DMS53 (cell line): ENCODE measurements at regions not wholly inside any gene's neighbourhood (a gene's known extent, or its start where the extent isn't known, plus 50 kb on each side); places are given as distances from the start of the nearest gene placed in this dataset.
"Not testable (repeated sequence)": the region's sequence is repeated elsewhere in the genome, so short reads cannot be mapped to it uniquely, and the experiment has no call there.

ENCODE experiments used
- DNase-seq: peaks from one replicate; lab custom pipeline; 2025; lab: John Stamatoyannopoulos, UW

GRCh38 chr21:15311510-15311909 is 246.7 kb upstream of the NRIP1 start:
- DNase-seq: no peak

GRCh38 chr21:15317034-15317433 is 252.2 kb upstream of the NRIP1 start:
- not testable (repeated sequence) for DNase-seq

GRCh38 chr21:15319727-15320126 is 254.9 kb upstream of the NRIP1 start:
- no peak for DNase-seq

GRCh38 chr21:15324542-15324941 is 259.7 kb upstream of the NRIP1 start:
- DNase-seq: no peak

- no peak for DNase-seq
Measured at GRCh38 chr21:15326032-15326867, 261.4 kb upstream of the NRIP1 start.

- no peak for DNase-seq
Measured at GRCh38 chr21:15327637-15328265, 263.0 kb upstream of the NRIP1 start.

- no peak for DNase-seq
Measured at GRCh38 chr21:15329191-15329590, 264.4 kb upstream of the NRIP1 start.

- DNase-seq: no peak
Measured at GRCh38 chr21:15330872-15331271, 266.1 kb upstream of the NRIP1 start.

GRCh38 chr21:15332572-15332971 is 267.8 kb upstream of the NRIP1 start:
- no peak for DNase-seq

- DNase-seq: no peak
Measured at GRCh38 chr21:15333136-15333710, 268.4 kb upstream of the NRIP1 start.

- no peak for DNase-seq
Measured at GRCh38 chr21:15333951-15334350, 269.2 kb upstream of the NRIP1 start.

GRCh38 chr21:15343066-15343465 is 278.3 kb upstream of the NRIP1 start:
- DNase-seq: no peak

GRCh38 chr21:15352009-15352408 is 287.2 kb upstream of the NRIP1 start:
- no peak for DNase-seq

- DNase-seq: no peak
Measured at GRCh38 chr21:15353546-15353945, 288.7 kb upstream of the NRIP1 start.

- DNase-seq: no peak
Measured at GRCh38 chr21:15354516-15354915, 289.7 kb upstream of the NRIP1 start.

GRCh38 chr21:15355066-15355465 is 290.3 kb upstream of the NRIP1 start:
- no peak for DNase-seq

GRCh38 chr21:15359251-15359650 is 294.5 kb upstream of the NRIP1 start:
- no peak for DNase-seq

- no peak for DNase-seq
Measured at GRCh38 chr21:15362458-15362857, 297.7 kb upstream of the NRIP1 start.

GRCh38 chr21:15363921-15364320 is 299.1 kb upstream of the NRIP1 start:
- no peak for DNase-seq

- peak; percentile 81 for DNase-seq
Measured at GRCh38 chr21:15365751-15366392, 301.1 kb upstream of the NRIP1 start.

- no peak for DNase-seq
Measured at GRCh38 chr21:15366555-15366954, 301.8 kb upstream of the NRIP1 start.

- DNase-seq: no peak
Measured at GRCh38 chr21:15367061-15367626, 302.3 kb upstream of the NRIP1 start.
